K562 (cell line): ENCODE measurements at regions not wholly inside any gene's neighbourhood (a gene's known extent, or its start where the extent isn't known, plus 50 kb on each side); places are given as distances from the start of the nearest gene placed in this dataset.
A peak's percentile ranks its signal among the peaks of the same experiment; 100 is the strongest.

Experiments used
- ATAC-seq: fragments of 200-7000 bp; cut with Tn5 transposase; 3 replicates; pipeline ENCODE4 v1.9.1; 2020; ENCODE audit warnings: moderate library complexity
- BruUV-seq: library from RNA; stranded (reverse); fragments of 400-500 nt; replicated peaks from 2 replicates; lab custom pipeline; 2021; lab: Mats Ljungman, UMichigan
- CTCF ChIA-PET: fragments of 300-600 bp; formaldehyde crosslinking; extraction: SDS; loops from one replicate; lab custom pipeline; 2021; ENCODE audit warnings: low intra/inter-chr PET ratio; lab: Yijun Ruan, JAX
- POLR2A ChIA-PET: fragments of 300-600, 350-650 bp; sonication (Branson Sonifier 250); formaldehyde crosslinking; extraction: SDS; loops from one replicate; lab custom pipeline; 2021; ENCODE audit warnings: antibody characterized with exemption, inconsistent platforms; lab: Yijun Ruan, JAX
- DNase-seq, 4 experiments: peaks; one replicate each; pipeline versions ENCODE4 v3.0.0 to v3.0.0-alpha.2; 2011 to 2018; ENCODE audit warnings: low spot score in 3 of 4, mixed read lengths in 3 of 4; ENCODE audit errors: extremely low read depth in 1 of 4
- FAIRE-seq: peaks from 2 replicates; lab custom pipeline; 2011; peaks lifted over from hg19 to GRCh38; lab: Jason Lieb, UNC
- H2AFZ ChIP-seq: 2 replicates; pipeline ENCODE4 v1.6.0; 2011; ENCODE audit warnings: low read depth, low read length, control low read depth, inconsistent platforms
- H3K27ac ChIP-seq: fragments of 200-600 bp; 3 replicates; pipeline ENCODE4 v1.8.0; 2011; ENCODE audit warnings: low read depth, mild to moderate bottlenecking, control low read depth, inconsistent platforms, low read length, moderate library complexity, mixed read lengths; ENCODE audit errors: extremely low read depth
- H3K27me3 ChIP-seq, 2 experiments: fragments of 300-600 bp in 1 of 2; 2 replicates in 1 of 2; 3 replicates in 1 of 2; pipeline versions ENCODE4 v1.6.0 to v1.8.0; 2011; ENCODE audit warnings: inconsistent platforms in 2 of 2, low read length in 2 of 2, mild to moderate bottlenecking in 1 of 2, mixed read lengths in 1 of 2, moderate library complexity in 1 of 2; ENCODE audit not compliant: control insufficient read depth in 2 of 2, insufficient read depth in 2 of 2
- H3K36me3 ChIP-seq: fragments of 300-600 bp; 3 replicates; pipeline ENCODE4 v1.8.0; 2011; ENCODE audit warnings: mild to moderate bottlenecking, low read length, inconsistent platforms; ENCODE audit not compliant: control insufficient read depth, insufficient read depth
- H3K4me1 ChIP-seq, 2 experiments: fragments of 200-600 bp in 1 of 2; replicated peaks in 1 of 2; 2 replicates in 1 of 2; 3 replicates in 1 of 2; pipeline versions ENCODE4 v1.5.1 to v1.8.0; 2011; ENCODE audit warnings: inconsistent platforms in 2 of 2, low read length in 2 of 2, mild to moderate bottlenecking in 1 of 2, mixed read lengths in 1 of 2, moderate library complexity in 1 of 2; ENCODE audit not compliant: control insufficient read depth in 2 of 2, insufficient read depth in 2 of 2
- H3K4me2 ChIP-seq: 2 replicates; pipeline ENCODE4 v1.6.1; 2011; ENCODE audit warnings: low read length, control low read depth, inconsistent platforms, mixed read lengths; ENCODE audit not compliant: insufficient read depth
- H3K4me3 ChIP-seq: fragments of 200-600 bp; sonication (generic), shearing (Covaris generic); 2 replicates; pipeline ENCODE4 v1.5.1; 2016; ENCODE audit warnings: control low read depth, inconsistent platforms
- H3K79me2 ChIP-seq: fragments of 200-600 bp; 3 replicates; pipeline ENCODE4 v1.8.0; 2011; ENCODE audit warnings: low read length, inconsistent platforms; ENCODE audit not compliant: control insufficient read depth, insufficient read depth
- H3K9ac ChIP-seq, 2 experiments: 2 replicates each; pipeline versions ENCODE4 v1.6.0 to v1.6.1; 2011; ENCODE audit warnings: low read depth in 2 of 2, low read length in 2 of 2, control low read depth in 1 of 2, inconsistent platforms in 1 of 2, mild to moderate bottlenecking in 1 of 2, mixed read lengths in 1 of 2; ENCODE audit not compliant: insufficient read depth in 1 of 2
- H3K9me1 ChIP-seq: one replicate; pipeline ENCODE4 v1.6.0; 2011; ENCODE audit warnings: inconsistent platforms, mild to moderate bottlenecking, low read length, moderate library complexity; ENCODE audit not compliant: control insufficient read depth, insufficient read depth
- H3K9me3 ChIP-seq: replicated peaks from 2 replicates; pipeline ENCODE4 v1.5.1; 2011; ENCODE audit warnings: low read depth, low read length, inconsistent platforms; ENCODE audit not compliant: control insufficient read depth, insufficient read depth
- H4K20me1 ChIP-seq: replicated peaks from 2 replicates; pipeline ENCODE4 v1.6.1; 2011; ENCODE audit warnings: low read length, inconsistent platforms, mixed read lengths; ENCODE audit not compliant: control insufficient read depth, insufficient read depth
- BHLHE40 ChIP-seq: IDR thresholded peaks from 2 replicates; pipeline ENCODE4 v1.6.1; 2011; ENCODE audit warnings: low read length, improper control_type of control experiment
- C11orf30 ChIP-seq: fragments of 450-650 bp; IDR thresholded peaks from 2 replicates; pipeline ENCODE4 v1.6.1; 2016; ENCODE audit warnings: low read depth, mild to moderate bottlenecking
- E2F6 ChIP-seq, 2 experiments: IDR thresholded peaks; 2 replicates each; pipeline ENCODE4 v1.6.1; 2011; ENCODE audit warnings: borderline replicate concordance in 1 of 2, control low read depth in 1 of 2, low read depth in 1 of 2, low read length in 1 of 2, mild to moderate bottlenecking in 1 of 2, mixed read lengths in 1 of 2, moderate library complexity in 1 of 2; ENCODE audit not compliant: insufficient read depth in 1 of 2, insufficient read length in 1 of 2, poor library complexity in 1 of 2, severe bottlenecking in 1 of 2; ENCODE audit errors: extremely low read depth in 1 of 2
- ILK ChIP-seq: fragments of 450-650 bp; IDR thresholded peaks from 2 replicates; pipeline ENCODE4 v1.6.1; 2016; ENCODE audit warnings: missing genetic modification characterization, low read depth, mild to moderate bottlenecking, missing compliant biosample characterization, moderate library complexity, borderline replicate concordance
- JUND ChIP-seq, 2 experiments: IDR thresholded peaks; 2 replicates in 1 of 2; 3 replicates in 1 of 2; pipeline ENCODE4 v1.6.1; 2011; ENCODE audit warnings: borderline replicate concordance in 2 of 2, low read depth in 2 of 2, low read length in 2 of 2, improper control_type of control experiment in 1 of 2, missing biosample characterization in 1 of 2, missing genetic modification characterization in 1 of 2, missing genetic modification reagents in 1 of 2
- L3MBTL2 ChIP-seq: fragments of 450-650 bp; IDR thresholded peaks from 2 replicates; pipeline ENCODE4 v1.6.1; 2016; ENCODE audit warnings: mild to moderate bottlenecking, moderate library complexity
- MAFF ChIP-seq: IDR thresholded peaks from 2 replicates; pipeline ENCODE4 v1.6.1; 2012; ENCODE audit warnings: low read length, improper control_type of control experiment
- MAFG ChIP-seq: fragments of 450-650 bp; conservative IDR thresholded peaks from 2 replicates; pipeline ENCODE4 v1.6.1; 2016; ENCODE audit warnings: missing genetic modification characterization, missing compliant biosample characterization
- MAFK ChIP-seq: IDR thresholded peaks from 2 replicates; pipeline ENCODE4 v1.6.1; 2011; ENCODE audit warnings: low read length, improper control_type of control experiment
- MEIS2 ChIP-seq: fragments of 450-650 bp; IDR thresholded peaks from 2 replicates; pipeline ENCODE4 v1.6.1; 2014; ENCODE audit warnings: mild to moderate bottlenecking; ENCODE audit not compliant: partially characterized antibody
- NFIC ChIP-seq: fragments of 450-650 bp; IDR thresholded peaks from 2 replicates; pipeline ENCODE4 v1.6.1; 2017; ENCODE audit warnings: mild to moderate bottlenecking, inconsistent platforms
- RUNX1 ChIP-seq: sonication (generic); IDR thresholded peaks from 2 replicates; pipeline ENCODE4 v1.6.1; 2016; ENCODE audit warnings: antibody characterized with exemption, low read depth
- XRCC5 ChIP-seq: fragments of 200-400 bp; formaldehyde crosslinking; IDR thresholded peaks from 2 replicates; pipeline ENCODE4 v1.6.1; 2017; ENCODE audit warnings: low read depth, mild to moderate bottlenecking, low read length
- ZNF316 ChIP-seq: fragments of 450-650 bp; IDR thresholded peaks from 2 replicates; pipeline ENCODE4 v1.6.1; 2016
- ZNF431 ChIP-seq: sonication (generic); formaldehyde crosslinking; IDR thresholded peaks from 2 replicates; pipeline ENCODE4 v1.8.0; 2022; ENCODE audit warnings: mild to moderate bottlenecking, missing genetic modification reagents
- ZNF668 ChIP-seq: fragments of 250-450 bp; sonication (Bioruptor Pico); IDR thresholded peaks from 2 replicates; pipeline ENCODE4 v1.8.0; 2022; ENCODE audit warnings: mild to moderate bottlenecking, inconsistent platforms
- ZNF785 ChIP-seq: fragments of 250-450 bp; sonication (Bioruptor Pico); IDR thresholded peaks from 2 replicates; pipeline ENCODE4 v1.4.0; 2020; ENCODE audit warnings: mild to moderate bottlenecking
- WGBS: fragments of 100-300 bp; shearing (Covaris generic); methylation state at CpG from one replicate; pipeline ENCODE4 v1.1.6; 2016; ENCODE audit warnings: low coverage, mixed read lengths; ENCODE audit not compliant: insufficient coverage; ENCODE audit errors: missing lambda C conversion rate; 5-methylcytosine and 5-hydroxymethylcytosine counted together
- in situ Hi-C: fragments of 300-500 bp; cut with MboI; formaldehyde crosslinking; loops from 4 replicates; pipeline ENCODE4 v1.15.0; 2018; ENCODE audit warnings: inconsistent platforms, mixed read lengths
- intact Hi-C: fragments of 100-400 bp; cut with micrococcal nuclease; formaldehyde crosslinking; loops from 2 replicates; pipeline ENCODE4 v1.14.2; 2022
- TF ChIP-seq, protein P1 (sequence below): fragments of 450-650 bp; IDR thresholded peaks from 2 replicates; pipeline ENCODE4 v1.6.1; 2016

- H3K9me1 ChIP-seq: peaks cover 5% of the 10 kb centered on the region
- no peak overlapping the region for H3K4me3 ChIP-seq
- H2AFZ ChIP-seq: no peak overlapping the region
- H4K20me1 ChIP-seq: peaks cover 3% of the 10 kb centered on the region; the same call in 1 of the 2 replicates
- H3K27me3 ChIP-seq: peaks cover 25 to 61% of the 10 kb centered on the region in 2 experiments; a peak in 4 of 5 replicates
- in situ Hi-C loops: no loop called here
- intact Hi-C loops: no loop called here
- ATAC-seq (peak; percentile 78), DNase-seq (peak; percentile 28 to 38 (median 34)), FAIRE-seq (no peak)
- no peak overlapping the region for H3K27ac ChIP-seq
- no peaks in the 10 kb centered on the region for H3K79me2 ChIP-seq
- H3K4me1 ChIP-seq: peaks cover 0 to 18% of the 10 kb centered on the region in 2 experiments; a peak in 3 of 5 replicates
- H3K36me3 ChIP-seq: no peaks in the 10 kb centered on the region
- H3K4me2 ChIP-seq: no peak overlapping the region
- WGBS: 4% methylated on average over 13 of the region's 13 CpGs
- no peaks in the 10 kb centered on the region for H3K9me3 ChIP-seq
- ChIA-PET CTCF (no interaction called here), POLR2A (interaction anchor here (0.9 to 1.1 kb wide), 2 partner anchors 11 to 28 kb away, joined by 3 read pairs; no protein-coding TSS in a partner anchor)
- BruUV-seq: no TSS peak
- H3K9ac ChIP-seq: no peak overlapping the region
- peak; percentile 19; the same call in 1 of the 2 replicates for TF ChIP-seq JUND (IDR thresholded peaks at IDR 0.05; ENCODE audit: borderline replicate concordance, low read depth, low read length)
- no peak; the same call in 2 of the 3 replicates for TF ChIP-seq JUND (tag; IDR thresholded peaks at IDR 0.05; ENCODE audit: borderline replicate concordance, low read depth, low read length)
- peak; percentile 32 for TF ChIP-seq MEIS2
- no peak for TF ChIP-seq XRCC5
- TF ChIP-seq MAFG (tag): peak; percentile 49
- TF ChIP-seq L3MBTL2: peak; percentile 50; the same call in 1 of the 2 replicates
- peak; percentile 76 for TF ChIP-seq ZNF316
- TF ChIP-seq C11orf30: peak; percentile 75
- peak; percentile 54; the same call in 1 of the 2 replicates for TF ChIP-seq MAFK
- no peak for TF ChIP-seq ILK (tag)
- TF ChIP-seq RUNX1: no peak
- peak; percentile 52 for TF ChIP-seq NFIC
- peak; percentile 49 for TF ChIP-seq BHLHE40
- TF ChIP-seq ZNF668 (CRISPR knock-in tag): no peak
- TF ChIP-seq, protein P1, sequence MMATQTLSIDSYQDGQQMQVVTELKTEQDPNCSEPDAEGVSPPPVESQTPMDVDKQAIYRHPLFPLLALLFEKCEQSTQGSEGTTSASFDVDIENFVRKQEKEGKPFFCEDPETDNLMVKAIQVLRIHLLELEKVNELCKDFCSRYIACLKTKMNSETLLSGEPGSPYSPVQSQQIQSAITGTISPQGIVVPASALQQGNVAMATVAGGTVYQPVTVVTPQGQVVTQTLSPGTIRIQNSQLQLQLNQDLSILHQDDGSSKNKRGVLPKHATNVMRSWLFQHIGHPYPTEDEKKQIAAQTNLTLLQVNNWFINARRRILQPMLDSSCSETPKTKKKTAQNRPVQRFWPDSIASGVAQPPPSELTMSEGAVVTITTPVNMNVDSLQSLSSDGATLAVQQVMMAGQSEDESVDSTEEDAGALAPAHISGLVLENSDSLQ: 0 out of 2 replicates have a peak, but pooled peaks have one; percentile 40
- TF ChIP-seq E2F6 (IDR thresholded peaks at IDR 0.05; ENCODE audit: borderline replicate concordance in 1 of 2, extremely low read depth in 1 of 2, insufficient read depth in 1 of 2, insufficient read length in 1 of 2, low read depth in 1 of 2, low read length in 1 of 2, poor library complexity in 1 of 2, severe bottlenecking in 1 of 2): peak in 1 of 2 experiments; percentile 57
- TF ChIP-seq MAFF: peak; percentile 24; the same call in 1 of the 2 replicates
- no peak for TF ChIP-seq ZNF785 (CRISPR knock-in tag)
- TF ChIP-seq ZNF431 (CRISPR knock-in tag): no peak
Measured at GRCh38 chr6:170152989-170153388, 137.9 kb downstream of the DLL1 start.
